GM21528 (cell line): ENCODE measurements at regions not wholly inside any gene's neighbourhood (a gene's known extent, or its start where the extent isn't known, plus 50 kb on each side); places are given as distances from the start of the nearest gene placed in this dataset.

Experiments used
- ATAC-seq: cut with Tn5 transposase; IDR thresholded peaks from one replicate; pipeline ENCODE4 v1.9.1; 2021; ENCODE audit warnings: mild to moderate bottlenecking, moderate library complexity; ENCODE audit not compliant: unreplicated experiment, low FRiP score

DNA sequence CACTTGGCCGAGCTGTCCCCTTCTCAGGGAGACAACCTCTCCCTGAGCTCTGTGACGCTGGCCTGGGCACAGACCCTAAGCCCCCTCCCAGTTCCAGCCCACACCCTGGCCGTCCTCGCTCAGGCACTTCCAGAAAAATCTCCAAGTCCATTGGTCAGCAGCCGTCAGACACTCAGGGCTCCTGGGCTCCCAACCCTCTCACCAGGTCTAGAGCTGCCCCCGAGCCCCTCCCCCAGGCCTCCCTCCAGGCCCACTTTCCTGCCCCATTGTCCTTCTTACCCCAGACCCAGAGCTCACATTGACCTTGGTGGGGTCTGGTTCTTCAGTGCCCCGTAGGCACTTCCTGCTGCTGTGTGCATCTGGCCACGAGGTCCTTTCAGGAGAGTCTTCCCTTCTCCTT, 249.3 kb upstream of the RTL1 start:
- no peak for ATAC-seq

- no peak for ATAC-seq
Measured at GRCh38 chr14:101153691-101154090, 250.2 kb upstream of the RTL1 start.

DNA sequence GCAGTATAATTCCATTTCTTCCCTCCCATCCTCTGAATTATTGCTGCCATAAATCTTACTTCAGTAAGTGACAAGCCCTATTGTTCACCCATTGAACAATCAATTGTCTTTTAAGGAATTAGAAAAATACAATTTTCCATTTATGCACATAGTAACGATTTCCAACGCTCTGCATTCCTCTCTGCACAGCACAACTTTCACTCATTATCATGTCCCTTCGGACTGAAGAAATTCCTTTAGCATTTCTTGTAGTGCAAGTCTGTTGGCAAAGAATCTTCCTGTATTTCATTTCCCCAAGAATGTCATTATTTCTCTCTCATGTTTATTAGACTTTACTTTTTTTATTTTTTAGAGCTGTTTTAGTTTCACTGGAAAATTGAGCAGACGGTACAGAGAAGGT, 252.1 kb upstream of the RTL1 start:
- ATAC-seq, result no peak

GRCh38 chr14:101167428-101167827, 263.9 kb upstream of the RTL1 start:
- ATAC-seq, result no peak

- no peak for ATAC-seq
Measured at GRCh38 chr14:101169267-101169666, 265.7 kb upstream of the RTL1 start.

- ATAC-seq, result no peak
Measured at GRCh38 chr14:101171650-101172049, 268.1 kb upstream of the RTL1 start.

DNA sequence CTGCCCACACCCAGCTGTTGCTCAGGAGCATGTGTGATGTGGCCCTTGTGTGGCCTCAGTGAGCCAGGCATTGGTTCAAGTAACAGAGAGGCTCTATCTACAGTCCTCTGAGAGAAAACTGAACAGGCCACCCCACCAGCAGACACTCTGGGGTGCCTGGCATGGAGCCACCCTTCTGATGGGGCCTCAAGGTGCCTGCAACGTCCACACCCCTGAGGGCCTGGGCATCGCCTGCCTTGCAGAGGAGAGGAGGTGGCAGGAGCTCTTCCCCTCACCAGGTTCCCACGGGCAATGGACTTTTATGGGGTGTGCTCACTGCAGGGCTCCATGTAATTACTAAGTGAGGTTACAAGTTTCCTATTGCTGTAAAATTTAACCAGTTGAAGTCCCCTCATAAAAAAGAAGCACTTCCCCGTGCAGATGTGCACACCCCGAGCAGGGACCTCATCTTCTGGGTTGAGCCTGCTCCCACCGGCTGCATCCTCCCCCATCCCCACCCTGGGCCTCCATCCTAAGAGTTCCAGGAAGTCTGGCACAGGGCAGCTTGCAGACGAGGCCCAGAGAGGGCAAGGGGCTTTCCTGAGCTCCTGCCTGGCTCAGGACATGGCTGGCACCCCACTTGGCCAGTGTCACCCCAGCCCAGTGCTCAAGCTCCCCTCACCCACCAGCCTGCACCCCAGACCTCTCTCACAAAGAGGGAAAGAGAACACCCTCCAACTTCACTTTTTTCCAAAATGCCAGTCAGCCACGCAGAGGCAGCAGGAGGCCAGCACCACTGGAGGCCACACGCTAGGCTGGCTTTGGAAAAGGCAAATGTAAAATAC, 270.4 kb upstream of the RTL1 start:
- ATAC-seq, result no peak

- ATAC-seq, result no peak
Measured at GRCh38 chr14:101174522-101174838, 271.0 kb upstream of the RTL1 start.

GRCh38 chr14:101174980-101175606, 271.6 kb upstream of the RTL1 start:
- no peak for ATAC-seq

DNA sequence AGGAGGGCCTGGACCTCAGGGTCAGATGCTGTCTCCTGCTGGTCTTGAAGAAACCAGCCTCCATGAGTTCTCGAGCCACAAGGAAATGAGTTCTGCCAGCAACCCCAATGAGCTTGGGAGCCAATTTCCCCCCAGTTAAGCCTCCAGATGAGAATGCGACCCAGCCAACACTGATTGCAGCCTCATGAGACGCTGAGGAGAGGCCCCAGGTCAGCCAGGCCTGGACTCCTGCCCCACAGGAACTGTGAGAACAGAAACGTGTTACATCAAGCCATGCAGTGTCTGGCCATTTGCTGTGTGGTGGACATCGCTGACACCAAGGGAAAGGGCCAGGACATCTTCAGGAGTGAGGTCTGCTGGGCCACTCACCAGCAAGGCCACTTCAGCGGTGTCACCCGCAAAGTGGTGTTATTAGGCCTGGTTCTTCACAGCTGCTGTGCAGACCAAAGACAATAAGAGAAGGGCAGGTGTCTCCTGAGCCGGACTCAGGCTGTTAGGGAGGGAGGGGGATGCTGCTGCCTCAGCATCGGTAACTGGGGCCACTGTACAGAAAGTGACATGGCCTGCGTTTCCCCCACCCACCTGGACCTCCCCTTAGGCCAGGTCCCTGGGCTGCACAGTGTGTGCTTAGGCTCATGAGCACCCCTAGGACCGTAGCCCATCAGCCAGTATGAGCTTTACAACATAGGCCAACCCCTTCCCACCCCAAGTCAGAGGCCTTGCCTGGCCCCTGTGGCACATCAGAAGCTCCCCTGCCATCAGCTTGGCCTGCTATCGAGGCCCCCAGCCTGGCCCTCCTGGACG, 272.4 kb upstream of the RTL1 start:
- no peak for ATAC-seq

DNA sequence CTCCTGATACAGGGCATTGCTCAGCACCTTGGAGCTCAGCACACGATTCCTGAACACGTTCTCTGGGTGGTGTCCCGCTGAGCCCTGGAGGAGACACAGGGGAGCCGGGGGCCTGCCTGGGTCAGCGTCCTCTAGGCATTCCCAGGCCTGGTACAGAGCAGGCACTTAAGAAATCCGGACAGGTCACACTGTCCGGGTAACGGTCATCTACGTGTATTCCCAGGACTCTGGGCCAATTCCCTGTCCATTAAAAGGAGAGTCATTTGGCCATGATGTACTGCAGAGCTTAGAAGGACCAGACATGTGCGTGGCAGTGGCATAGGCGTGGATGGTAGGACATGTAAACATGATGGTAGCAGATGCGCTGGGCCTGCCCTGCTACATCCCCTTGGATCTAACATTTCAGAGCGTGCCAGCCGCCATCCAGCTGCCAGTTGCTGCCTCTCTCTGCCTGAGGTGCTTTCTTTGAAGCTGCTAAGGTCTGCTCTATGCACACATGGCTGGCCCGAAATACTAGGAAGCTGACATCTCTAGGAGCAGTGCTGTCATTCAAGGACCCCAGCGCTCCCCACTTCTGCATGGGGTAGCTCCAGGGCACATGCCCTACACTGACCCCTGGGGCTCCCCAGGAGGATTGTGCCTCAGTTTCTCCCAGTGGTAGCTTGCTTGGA, 273.1 kb upstream of the RTL1 start:
- ATAC-seq, result no peak

DNA sequence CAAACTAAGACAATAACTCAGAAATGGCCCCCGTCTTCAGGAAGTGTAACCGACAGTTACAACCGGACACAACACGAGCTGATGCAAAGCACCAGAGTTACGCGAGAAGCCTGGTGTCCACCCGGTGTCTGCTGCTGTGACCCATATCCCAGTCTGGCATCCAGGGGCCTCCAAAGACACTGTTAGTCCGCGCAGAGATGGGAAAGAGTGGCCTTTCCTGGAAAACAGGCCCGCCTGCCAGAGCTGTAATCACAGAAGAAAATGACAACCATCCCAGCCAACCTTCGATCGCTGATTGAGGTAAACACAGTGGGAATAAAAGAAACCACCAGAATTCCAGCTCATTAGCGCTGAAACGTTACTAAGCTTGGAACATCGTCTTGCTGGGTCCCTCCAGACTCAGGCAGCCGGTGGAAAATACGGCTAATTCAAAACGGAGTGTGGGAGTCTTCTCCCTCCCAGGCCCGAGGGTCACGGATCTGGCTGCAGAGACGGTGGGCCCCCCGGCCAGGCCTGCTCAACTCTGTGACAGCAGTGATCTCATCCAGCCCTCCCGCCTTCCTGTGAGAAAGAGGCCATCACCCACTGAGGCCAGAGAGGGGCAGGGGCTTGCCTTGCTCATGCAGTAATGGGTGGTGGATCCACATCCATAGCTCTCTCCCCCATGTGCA, 273.9 kb upstream of the RTL1 start:
- ATAC-seq, result no peak

DNA sequence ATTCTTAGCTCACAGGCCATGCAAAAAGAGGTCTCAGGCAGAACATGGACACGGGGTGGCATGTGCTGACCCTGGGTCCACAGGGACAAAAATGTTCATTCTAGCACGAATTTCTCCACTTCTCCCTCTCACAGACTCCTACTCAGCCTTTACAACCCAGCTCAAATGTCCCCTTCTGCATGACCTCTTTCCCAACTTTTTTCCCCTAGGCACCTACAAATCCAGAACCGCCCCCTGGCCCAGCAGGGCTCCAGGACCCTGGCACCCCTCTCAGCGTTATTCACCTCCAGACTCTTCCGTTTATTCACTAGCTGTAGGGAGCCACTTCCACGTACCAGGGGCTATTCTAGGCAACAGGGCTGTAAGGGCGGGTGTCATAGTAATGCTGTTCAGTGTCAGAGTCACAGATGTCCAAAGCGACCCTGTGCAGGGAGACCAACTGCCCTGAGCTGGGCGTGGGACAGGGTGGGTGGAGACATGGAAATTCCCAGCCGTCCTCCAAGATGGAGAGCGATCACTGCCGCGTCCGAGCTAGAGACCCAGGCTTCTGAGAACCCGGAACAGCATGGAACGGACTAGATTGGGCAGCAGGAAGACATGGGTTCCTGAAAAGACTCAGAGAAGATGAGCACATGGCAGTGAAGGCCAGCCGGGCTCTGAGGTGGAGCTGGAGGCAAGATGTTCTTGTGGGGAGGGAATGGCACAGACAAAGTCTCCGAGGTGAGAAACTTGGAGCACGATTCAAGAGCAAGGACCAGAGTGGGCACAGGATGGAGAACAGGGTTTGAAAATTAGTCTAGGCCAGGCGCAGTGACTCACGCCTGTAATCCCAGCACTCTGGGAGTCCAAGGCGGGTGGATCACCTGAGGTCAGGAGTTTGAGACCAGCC, 274.9 kb upstream of the RTL1 start:
- ATAC-seq, result no peak

- no peak for ATAC-seq
Measured at GRCh38 chr14:101179691-101180211, 276.2 kb upstream of the RTL1 start.

- no peak for ATAC-seq
Measured at GRCh38 chr14:101181446-101182313, 278.2 kb upstream of the RTL1 start.

GRCh38 chr14:101182476-101182875, 279.0 kb upstream of the RTL1 start:
- no peak for ATAC-seq

GRCh38 chr14:101183376-101184103, 280.0 kb upstream of the RTL1 start:
- no peak for ATAC-seq

GRCh38 chr14:101184104-101184455, 280.6 kb upstream of the RTL1 start:
- ATAC-seq, result no peak
